ENCODE measurements at regions not wholly inside any gene's neighbourhood (a gene's known extent, or its start where the extent isn't known, plus 50 kb on each side); places are given as distances from the start of the nearest gene placed in this dataset.

GRCh38 chr9:135344915-135345500, 134.6 kb upstream of the PPP1R26 start:
- TF ChIP-seq NFRKB (IDR thresholded peaks at IDR 0.05) (no peak), TARDBP (IDR thresholded peaks at IDR 0.05) (no peak), SP1 (IDR thresholded peaks at IDR 0.05) (no peak), FOXM1 (IDR thresholded peaks at IDR 0.05; ENCODE audit: borderline replicate concordance) (no peak)

Measured in HEK293T (cell line).